ENCODE measurements at regions not wholly inside any gene's neighbourhood (a gene's known extent, or its start where the extent isn't known, plus 50 kb on each side); places are given as distances from the start of the nearest gene placed in this dataset.
"Not testable (repeated sequence)": the region's sequence is repeated elsewhere in the genome, so short reads cannot be mapped to it uniquely, and the experiment has no call there.

DNA sequence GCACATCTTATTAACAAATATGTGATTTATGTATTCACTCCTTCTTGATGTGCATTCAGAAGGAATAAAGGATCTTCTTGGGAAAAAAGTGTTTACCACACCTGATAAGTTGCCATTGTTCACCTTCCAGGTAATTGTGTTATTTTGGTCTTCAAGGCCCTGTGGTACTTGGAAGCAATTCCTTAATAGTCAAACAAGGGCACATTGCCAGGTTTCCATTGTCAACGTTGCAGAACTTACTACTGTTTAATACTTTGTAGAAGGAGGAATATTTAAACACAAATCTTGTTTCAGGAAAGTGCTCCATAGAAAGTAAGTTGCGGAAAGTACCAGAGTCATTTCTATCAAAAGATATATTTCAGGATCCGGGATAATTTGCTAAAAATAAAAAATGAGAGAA, 129.5 kb upstream of the SGK1 start:
- no peak for DNase-seq

DNA sequence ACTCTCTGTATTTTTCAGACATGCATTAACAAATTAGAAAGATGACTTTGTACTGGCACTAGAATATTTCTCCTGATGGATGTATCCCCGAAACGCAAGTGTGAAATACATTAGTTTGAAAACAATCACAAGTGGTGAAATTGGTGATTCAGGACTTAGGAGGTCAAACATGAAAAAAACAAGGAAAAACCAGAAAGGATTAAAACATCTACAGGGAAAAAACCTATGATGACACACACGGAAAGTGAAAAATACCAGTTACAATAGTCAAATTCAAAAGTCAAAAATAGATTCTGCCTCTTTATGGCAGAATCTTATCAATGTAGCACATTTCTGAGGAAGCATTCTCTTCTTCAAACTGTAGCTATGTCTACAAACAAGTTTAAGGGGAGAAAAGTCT, 129.0 kb upstream of the SGK1 start:
- DNase-seq, result no peak

DNA sequence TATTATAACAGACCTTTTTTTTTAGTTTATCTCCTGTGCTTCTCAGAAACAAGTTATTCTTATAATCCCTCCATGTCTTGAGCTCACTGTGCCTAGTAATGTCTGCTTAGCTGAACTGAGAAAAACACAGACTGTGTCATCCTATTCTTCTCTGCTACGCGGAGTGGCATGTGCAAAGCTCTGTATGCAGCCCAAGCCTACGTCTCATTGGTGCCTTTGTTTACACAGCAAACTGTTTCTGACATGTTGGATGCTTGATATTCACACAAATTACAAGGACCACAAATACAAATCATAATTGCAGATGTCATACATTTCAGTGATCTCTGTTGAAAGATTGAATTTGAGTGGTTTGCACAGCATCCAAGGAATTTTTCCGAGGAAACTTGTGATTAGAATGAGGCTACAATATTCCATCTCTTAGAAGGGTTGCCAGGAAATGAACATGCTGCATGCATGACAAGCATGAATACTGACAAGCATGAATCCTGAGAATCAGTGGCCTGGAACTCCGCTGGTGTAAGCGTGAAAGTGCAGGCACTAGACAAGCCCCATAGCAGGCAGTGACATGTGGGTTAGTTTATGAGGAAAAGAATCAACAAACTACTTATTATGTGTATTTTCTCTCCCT, 128.4 kb upstream of the SGK1 start:
- peak; percentile 7 for DNase-seq

DNA sequence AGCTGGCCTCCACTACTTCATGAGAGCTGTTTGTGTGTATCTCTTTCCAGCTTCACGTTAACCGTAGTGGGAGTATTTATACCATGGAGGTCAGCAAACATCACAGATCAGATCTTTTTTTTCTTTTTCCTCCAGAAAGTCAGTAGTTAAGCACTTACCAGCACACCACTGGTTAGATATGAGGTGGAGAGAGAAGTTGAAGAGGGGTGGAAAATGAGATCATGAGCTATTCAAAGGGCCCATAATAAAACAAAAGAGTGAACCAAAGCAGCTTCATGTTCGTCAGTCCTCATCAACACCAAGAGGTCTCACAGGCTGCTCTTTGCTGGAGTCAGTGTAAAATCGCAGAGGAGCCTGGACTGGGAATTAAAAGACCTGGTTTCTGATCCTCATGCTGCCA, 125.1 kb upstream of the SGK1 start:
- no peak for DNase-seq

DNA sequence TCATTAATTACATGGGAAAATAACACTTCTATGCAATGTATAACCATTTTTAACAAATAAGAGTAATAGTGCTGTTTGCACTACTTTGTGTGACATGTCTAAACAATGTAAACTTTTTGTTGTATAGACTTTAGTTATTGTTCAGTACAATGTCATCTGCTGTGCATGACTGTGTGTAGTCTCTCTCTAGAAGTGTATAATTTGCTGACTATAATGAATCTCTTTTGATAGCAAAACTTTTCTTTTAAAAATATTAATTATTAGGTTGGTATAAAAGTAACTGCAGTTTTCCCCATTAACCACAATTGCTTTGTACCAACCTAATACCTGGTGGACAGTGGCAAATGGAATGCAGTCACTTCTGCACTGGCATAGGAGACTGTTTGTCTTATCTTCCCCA, 124.2 kb upstream of the SGK1 start:
- no peak for DNase-seq

DNA sequence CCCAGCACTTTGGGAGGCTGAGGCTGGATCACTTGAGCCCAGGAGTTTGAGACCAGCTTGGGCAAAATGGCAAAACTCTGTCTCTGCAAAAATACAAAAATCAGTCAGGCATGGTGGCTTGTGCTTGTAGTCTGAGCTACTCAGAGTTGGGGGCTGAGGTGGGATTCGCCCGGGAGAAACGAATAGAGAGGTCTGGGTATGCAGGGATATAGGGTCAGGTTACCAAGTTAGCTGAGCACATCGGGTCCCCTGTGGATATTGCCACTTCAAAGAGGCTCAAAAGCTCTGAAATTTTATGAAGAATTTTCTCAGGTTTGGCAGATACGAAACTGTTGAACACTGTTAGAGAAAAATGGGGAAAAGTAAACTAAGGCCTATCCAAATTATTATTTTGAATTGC, 120.9 kb upstream of the SGK1 start:
- no peak for DNase-seq

DNA sequence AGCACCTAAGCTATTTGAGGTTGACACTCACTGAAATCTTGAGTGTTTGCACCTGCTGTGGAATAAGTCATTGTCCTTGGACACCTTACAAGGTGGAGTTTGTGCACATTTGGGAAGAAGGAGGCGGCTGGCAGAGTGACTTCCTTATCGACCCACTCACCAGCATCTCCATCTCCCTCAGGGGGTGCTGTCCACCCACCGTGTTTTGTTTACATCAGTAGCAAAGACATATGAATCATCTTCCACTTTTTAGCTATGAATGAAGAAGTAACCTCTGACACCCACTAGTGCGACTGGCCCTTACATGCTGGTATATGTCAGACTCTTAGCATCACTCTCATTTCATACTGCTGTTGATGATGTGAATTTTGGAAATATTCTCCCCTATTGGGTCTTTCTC, 119.5 kb upstream of the SGK1 start:
- DNase-seq, result no peak

DNA sequence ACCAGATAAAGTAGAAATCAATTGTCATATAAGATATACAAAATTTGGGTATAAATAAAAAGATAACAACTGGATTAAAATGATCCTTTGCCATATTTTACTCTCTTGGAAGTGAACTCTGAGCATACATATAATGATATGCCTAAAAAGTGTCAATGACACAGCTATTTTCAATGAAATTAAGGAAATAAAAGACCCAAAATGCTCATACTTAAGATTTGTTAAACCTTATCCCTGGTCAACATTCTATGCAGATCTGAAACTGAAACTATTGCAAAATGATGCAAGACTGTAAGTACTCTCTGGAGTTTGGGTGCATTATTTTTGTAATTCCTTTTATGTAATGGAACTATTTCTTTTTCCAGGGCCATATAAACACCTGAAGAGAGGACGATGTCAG, 119.0 kb upstream of the SGK1 start:
- no peak for DNase-seq

DNA sequence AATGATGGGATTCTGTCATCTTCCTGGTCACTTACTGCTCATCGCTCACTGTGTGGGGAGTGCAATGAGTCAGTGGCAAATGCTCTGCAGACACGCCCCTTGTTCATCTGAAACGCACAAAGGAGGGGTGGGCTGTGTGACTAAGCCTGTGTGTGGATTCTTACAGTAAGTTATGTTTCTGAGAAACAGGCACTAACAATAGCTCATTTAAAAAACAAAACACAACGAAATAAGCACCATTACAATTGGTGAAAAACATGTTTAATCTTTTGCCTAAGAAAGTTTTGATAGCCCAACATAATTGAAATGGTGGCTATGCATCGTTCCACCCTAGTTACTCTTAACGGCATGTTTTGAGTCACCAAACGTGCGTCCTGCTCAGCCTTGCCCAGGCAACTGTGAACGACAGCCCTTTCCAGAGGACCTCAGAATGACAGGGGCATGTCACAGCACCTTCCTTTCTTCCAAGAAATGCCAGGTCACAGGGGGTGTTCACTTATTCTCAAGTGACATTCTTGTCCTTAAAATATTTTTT, 118.4 kb upstream of the SGK1 start:
- DNase-seq, result no peak

DNA sequence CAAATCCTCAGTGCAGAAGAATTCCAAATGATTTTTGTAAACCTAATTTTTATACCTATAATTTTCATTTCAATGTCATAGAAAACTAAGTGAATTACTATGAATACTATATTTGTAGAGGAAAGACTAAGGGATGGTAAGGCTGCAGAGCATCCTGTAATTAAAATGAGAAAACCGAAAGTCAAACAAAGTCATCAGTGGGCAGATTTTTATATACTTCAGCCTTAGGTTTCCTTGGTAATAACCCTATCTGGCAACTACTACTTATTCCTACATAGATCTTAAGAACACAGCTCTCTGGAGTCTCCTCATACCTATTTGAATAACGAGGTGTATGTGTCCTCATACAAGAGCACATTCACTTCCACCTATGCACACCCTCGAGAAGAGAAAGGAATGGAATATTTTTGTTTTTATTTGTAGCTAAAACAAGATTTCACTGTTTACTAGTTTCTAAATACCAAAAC, 117.9 kb upstream of the SGK1 start:
- no peak for DNase-seq

DNA sequence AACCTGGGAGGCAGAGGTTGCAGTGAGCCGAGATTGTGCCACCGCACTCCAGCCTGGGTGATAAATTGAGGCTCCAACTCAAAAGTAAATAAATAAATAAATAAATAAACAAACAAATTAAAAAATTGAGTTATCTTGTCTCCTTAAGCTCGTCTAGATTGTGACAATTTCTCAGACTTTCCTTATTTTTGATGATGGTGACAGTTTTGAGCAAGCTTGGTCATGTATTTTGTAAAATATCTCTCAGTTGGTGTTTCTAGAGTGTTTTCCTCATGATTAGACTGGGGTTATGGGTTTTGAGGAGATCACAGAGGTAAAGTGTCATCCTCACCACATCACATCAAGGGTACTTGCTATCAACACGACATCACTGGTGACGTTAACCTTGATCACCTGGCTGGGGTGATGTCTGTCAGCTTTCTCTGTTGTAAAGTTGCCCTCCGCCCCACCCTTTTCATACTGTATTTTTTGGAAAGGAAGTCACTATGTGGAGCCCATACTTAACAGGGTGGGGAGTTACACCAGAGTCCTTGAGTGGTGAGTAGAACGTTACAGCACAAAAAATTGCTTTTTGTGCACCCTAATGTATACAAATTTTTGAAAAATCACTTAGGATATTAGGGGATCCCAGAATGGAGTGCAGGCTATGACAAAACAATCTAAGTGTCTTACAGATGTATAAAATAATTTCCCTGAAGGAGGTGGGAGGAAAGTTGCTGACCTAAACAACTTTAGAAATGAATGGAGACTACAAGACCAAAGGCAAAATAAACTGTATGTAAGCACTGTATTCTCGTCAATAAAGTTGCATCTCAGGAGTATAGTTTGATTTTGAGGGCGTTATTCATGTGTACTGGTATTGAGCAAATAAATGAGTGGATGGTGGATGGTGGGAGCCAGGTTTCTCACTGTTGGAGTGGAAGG, 116.4 kb upstream of the SGK1 start:
- no peak for DNase-seq

DNA sequence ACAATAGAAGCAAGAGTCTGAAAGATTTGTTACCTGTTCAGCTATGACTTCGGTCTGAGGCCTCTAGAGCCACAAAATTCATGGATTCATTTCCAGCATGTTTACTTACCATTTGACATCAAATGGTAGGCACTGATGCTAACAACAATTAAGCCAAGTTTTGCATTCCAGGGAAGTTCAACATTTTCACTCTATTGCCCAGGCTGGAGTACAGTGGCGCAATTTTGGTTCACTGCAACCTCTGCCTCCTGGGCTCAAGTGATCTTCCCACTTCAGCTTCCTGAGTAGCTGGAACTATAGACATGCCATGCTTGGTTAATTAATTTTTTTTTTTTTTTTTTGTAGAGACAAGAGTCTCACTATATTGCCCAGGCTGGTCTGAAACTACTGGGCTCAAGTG, 114.1 kb upstream of the SGK1 start:
- DNase-seq, result no peak

DNA sequence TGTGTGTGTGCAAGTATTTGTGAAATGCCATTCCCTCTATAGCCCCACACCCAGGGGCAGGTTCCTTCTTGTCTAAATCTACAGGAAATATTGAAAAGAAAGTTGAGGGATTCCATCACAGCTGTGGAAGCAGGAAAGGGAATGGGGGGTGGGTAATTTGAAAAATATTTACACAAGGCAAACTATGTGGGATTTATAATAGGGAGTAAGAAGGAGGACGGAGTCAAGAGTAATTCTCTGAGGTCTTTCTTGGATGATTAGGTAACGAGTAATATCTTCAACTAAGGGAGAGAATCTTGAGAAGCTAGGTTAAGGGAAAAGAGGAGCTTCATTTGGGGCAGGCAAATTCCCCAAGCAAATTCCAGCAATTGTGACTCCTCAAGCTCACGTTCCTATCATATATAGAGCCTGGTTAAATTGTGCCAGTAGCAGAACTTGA, 113.5 kb upstream of the SGK1 start:
- no peak for DNase-seq

DNA sequence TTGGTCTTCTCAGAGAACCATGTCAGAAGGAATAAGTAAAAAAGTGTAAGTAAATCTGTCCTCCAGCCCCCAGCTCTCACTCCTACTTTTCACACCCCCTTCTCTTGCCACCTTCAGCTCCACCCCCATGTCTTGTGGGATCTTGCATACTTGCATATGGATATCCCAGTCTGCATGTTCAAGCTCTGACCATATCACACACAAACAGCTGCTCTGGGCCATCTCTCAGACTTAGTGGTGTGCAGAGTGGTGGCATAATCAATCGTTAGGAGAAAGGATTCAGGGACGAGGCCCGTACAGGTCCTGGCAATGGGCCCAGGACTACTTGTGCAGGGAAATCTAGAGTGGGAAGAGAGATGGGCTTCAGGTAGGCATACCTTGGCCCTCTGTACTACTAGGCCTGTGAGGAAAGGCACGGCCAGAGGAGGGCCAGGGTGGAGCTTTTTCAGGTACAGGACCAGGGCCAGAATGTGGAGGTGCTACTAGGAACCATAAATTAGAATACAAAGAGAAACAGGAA, 112.0 kb upstream of the SGK1 start:
- DNase-seq, result no peak

DNA sequence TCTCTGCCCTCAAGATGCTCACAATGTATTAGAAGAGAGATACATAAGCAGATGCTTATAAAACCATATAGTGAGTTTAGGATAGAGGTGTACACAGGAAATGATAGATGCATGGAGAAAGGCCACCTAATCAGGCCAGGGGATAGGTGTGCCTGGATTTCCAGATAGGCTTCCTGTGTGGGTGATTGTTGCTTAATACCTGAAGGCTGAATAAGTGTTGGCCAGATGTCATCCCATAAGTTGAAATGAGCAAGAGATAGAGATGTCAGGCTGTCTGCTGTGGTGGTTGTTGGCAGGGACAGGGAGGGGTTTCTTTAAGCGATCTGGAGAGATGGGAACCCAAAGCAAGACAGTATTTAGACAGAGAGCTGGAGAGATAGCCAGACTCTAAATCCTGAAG, 109.8 kb upstream of the SGK1 start:
- no peak for DNase-seq

DNA sequence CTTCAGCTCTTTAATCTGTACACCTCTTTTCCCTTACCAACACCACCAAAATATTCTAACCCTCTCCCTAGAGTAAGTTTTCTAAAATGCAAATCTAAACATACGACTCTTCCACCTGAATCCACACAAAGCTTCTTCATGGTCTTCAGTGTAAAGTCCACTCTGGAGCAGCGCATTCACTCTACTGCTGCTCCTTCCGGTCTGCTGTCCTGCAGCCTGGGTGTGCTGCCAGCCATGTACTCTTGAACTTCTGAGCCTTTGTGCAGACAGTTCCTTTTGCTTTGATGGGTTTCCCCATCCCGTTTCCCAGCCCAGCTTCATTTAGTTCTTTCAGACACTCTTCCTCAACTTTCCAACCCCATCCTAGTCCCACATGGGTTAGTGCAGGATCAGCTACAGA, 108.7 kb upstream of the SGK1 start:
- DNase-seq, result no peak

DNA sequence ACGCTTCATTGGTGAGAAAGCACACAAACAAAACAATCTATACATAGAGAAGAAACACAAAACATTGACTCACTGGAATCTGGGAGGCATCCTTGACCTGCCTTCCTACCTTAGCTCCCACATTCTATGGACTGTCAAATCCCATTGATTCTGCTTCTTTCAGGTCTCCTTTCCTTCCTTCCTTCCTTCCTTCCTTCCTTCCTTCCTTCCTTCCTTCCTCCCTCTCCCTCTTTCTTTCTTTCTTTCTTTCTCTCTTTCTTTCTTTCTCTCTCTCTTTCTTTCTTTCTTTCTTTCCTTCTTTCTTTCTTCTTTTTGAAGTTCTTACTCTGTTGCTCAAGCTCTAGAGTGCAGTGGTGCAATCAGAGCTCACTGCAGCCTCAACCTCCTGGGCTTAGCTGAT, 108.0 kb upstream of the SGK1 start:
- DNase-seq, result not testable (repeated sequence)

DNA sequence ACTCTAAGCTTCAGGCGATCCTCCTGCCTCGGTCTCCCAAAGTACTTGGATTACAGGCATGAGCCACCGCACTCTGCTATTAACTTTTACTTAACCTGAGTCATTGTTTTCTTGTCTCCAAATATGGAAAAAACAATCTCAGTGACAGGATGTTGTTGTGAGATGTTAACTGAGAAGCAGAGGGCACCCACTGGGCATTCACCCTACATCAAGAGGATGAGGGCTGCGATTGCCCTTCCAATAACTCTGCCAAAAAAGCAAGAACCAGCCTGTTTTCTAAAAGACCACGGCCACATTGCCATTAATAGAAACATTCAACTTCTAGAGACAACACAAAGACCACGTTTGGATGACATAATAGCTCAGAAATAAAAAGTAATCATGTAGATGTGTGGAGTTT, 107.6 kb upstream of the SGK1 start:
- no peak for DNase-seq

DNA sequence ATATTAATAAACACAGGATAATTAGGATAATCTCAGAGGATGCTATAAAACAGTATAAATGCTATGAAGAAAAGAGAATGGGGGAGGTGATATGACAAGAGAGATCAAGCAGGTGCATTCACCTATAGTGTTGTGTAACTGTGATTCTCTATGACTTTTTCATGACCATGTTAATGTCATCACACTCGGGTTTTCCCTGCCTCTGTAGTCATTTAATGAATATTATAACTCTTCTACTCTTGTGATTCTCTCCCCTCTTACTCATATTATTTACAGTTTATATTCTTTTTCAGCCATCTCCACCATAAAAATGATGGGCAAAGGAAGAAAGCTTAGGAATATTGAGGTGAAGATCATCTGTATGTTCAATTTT, 106.9 kb upstream of the SGK1 start:
- DNase-seq, result no peak

DNA sequence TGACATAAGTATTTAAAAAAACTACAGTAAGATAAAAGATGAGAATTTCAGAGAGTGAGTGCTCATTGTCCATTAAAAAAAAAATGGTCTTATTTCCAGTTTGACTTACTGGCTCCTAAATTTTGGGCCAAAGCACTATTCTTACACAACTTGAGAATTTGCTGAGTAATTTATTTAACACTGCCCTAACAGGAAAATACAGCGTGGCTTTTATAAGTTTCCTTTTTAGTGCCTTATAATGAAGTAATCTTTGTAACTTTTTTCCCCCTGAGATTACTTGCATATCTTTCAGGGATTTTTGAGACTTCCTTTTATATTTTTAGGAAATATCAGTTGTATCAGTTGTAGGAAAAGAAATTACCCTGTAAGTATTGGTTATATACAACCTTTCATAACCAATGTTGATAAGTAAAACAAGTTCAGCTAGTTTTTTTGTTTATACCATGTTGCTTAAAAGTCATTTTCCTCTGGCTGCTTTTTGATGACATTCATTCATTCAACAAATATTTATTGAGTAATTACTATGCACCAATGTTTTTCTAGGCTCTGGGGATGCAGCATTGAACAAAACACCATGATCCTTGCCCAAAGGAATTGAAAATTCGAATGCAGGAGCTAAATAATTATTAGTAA, 106.4 kb upstream of the SGK1 start:
- no peak for DNase-seq

DNA sequence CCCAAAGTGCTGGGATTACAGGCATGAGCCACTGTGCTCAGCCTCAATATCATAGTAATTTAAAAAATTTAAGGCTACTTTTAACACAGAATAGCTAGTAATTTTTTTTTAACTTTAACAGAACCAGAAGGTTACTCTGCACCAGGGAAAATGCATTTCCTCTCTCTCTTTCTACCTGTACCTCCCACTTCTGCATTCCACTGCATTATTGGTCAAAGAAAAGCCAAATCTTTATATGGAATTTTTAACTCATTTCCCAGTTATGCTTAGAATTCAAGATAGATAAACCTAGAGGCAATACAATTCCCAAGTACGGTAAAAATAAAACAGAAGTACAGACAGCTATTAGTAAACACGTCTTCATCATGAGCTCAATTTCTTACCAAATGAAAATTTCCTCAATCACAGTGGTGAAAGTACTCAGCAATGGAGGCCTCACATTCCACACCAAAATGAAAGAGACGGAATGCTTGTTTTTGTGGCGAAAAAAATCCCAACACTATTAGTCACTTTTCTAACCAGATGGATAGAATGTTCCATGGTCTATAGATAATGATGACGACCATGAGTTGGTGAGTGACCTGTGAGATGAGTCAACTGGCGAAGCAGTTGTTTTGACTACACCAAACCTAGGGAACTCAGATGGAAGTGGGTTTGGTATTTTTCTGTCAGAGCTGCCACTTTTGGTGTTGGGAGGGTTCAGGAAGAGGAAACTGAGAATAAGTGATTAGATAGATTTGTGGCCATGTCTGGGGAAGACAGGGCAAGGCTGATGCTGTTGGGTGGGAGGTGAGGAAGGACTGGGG, 104.7 kb upstream of the SGK1 start:
- no peak for DNase-seq

DNA sequence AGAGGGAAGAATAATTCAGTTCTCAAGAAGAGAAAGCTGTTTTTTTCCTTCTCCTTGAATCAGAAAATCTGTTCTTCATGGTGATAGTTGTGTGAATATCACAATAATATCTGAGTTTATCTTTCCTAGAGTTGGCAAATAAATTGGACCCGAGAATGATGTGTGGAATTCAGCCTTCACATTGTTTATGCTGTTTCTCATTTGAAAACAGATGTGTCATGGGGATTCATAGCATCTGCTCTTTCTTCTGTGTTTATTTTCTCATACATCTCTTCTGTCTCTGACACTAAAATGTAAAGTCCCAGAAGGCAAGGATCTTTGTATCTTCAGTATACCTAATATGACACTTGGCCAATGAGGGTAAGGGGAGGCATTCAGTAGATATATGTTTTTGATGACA, 103.6 kb upstream of the SGK1 start:
- DNase-seq, result no peak

All from NCI-H526 treated with DMSO at 0.1 percent for 48 hours (cell line).